H9 (cell line): ENCODE measurements at regions not wholly inside any gene's neighbourhood (a gene's known extent, or its start where the extent isn't known, plus 50 kb on each side); places are given as distances from the start of the nearest gene placed in this dataset.

Source experiments
- DNase-seq: peaks from one replicate; pipeline ENCODE4 v3.0.0-alpha.2; 2017
- H2AFZ ChIP-seq: one replicate; pipeline ENCODE4 v1.6.1; 2013; ENCODE audit warnings: mild to moderate bottlenecking, low read length, control low read depth, moderate library complexity
- H2AK5ac ChIP-seq: 2 replicates; pipeline ENCODE4 v1.6.1; 2013; ENCODE audit warnings: low read length, control low read depth, mixed read lengths; ENCODE audit not compliant: insufficient read length
- H2BK120ac ChIP-seq: one replicate; pipeline ENCODE4 v1.6.1; 2013; ENCODE audit warnings: low read depth, mild to moderate bottlenecking, low read length, control low read depth, inconsistent platforms; ENCODE audit not compliant: poor library complexity, severe bottlenecking
- H2BK12ac ChIP-seq: 2 replicates; pipeline ENCODE4 v1.6.1; 2013; ENCODE audit warnings: low read length, control low read depth, mixed read lengths, low read depth; ENCODE audit not compliant: insufficient read length
- H2BK15ac ChIP-seq: 2 replicates; pipeline ENCODE4 v1.6.1; 2013; ENCODE audit warnings: low read depth, low read length, control low read depth
- H2BK20ac ChIP-seq: one replicate; pipeline ENCODE4 v1.6.1; 2013; ENCODE audit warnings: low read depth, mild to moderate bottlenecking, low read length, control low read depth, inconsistent platforms; ENCODE audit not compliant: poor library complexity, severe bottlenecking
- H2BK5ac ChIP-seq: 2 replicates; pipeline ENCODE4 v1.6.1; 2013; ENCODE audit warnings: low read length, control low read depth, mixed read lengths; ENCODE audit not compliant: insufficient read length
- H3K14ac ChIP-seq: 2 replicates; pipeline ENCODE4 v1.6.1; 2013; ENCODE audit warnings: low read length, control low read depth; ENCODE audit not compliant: insufficient read depth
- H3K18ac ChIP-seq: 2 replicates; pipeline ENCODE4 v1.6.1; 2013; ENCODE audit warnings: low read depth, mild to moderate bottlenecking, mixed read lengths, low read length, control low read depth; ENCODE audit not compliant: insufficient read length
- H3K23ac ChIP-seq: 2 replicates; pipeline ENCODE4 v1.6.1; 2013; ENCODE audit warnings: low read length, control low read depth, mixed read lengths, low read depth; ENCODE audit not compliant: insufficient read length
- H3K23me2 ChIP-seq: 2 replicates; pipeline ENCODE4 v1.6.1; 2013; ENCODE audit warnings: low read depth, mild to moderate bottlenecking, mixed read lengths, low read length, control low read depth; ENCODE audit not compliant: insufficient read length, poor library complexity, severe bottlenecking
- H3K27ac ChIP-seq: 2 replicates; pipeline ENCODE4 v1.5.1; 2013; ENCODE audit warnings: low read length, control low read depth, mixed read lengths, low read depth; ENCODE audit not compliant: insufficient read length
- H3K27me3 ChIP-seq: 2 replicates; pipeline ENCODE4 v1.6.1; 2013; ENCODE audit warnings: low read length, control low read depth, inconsistent platforms; ENCODE audit not compliant: insufficient read depth
- H3K4ac ChIP-seq: 2 replicates; pipeline ENCODE4 v1.6.1; 2013; ENCODE audit warnings: low read depth, mild to moderate bottlenecking, control low read depth, inconsistent platforms, low read length, moderate library complexity
- H3K4me1 ChIP-seq: 2 replicates; pipeline ENCODE4 v1.6.1; 2013; ENCODE audit warnings: low read length, control low read depth, inconsistent platforms; ENCODE audit not compliant: insufficient read depth
- H3K4me2 ChIP-seq: 2 replicates; pipeline ENCODE4 v1.6.1; 2013; ENCODE audit warnings: low read length, control low read depth, mixed read lengths; ENCODE audit not compliant: insufficient read length, insufficient read depth
- H3K56ac ChIP-seq: 2 replicates; pipeline ENCODE4 v1.6.1; 2013; ENCODE audit warnings: low read depth, mild to moderate bottlenecking, mixed read lengths, low read length, control low read depth; ENCODE audit not compliant: insufficient read length
- H3K79me1 ChIP-seq: 2 replicates; pipeline ENCODE4 v1.6.1; 2013; ENCODE audit warnings: low read depth, mild to moderate bottlenecking, moderate library complexity, low read length, control low read depth, inconsistent platforms; ENCODE audit not compliant: insufficient read depth, poor library complexity, severe bottlenecking
- H3K79me2 ChIP-seq: 2 replicates; pipeline ENCODE4 v1.6.1; 2013; ENCODE audit warnings: low read length, control low read depth, inconsistent platforms; ENCODE audit not compliant: insufficient read depth
- H3K9ac ChIP-seq: 2 replicates; pipeline ENCODE4 v1.6.1; 2013; ENCODE audit warnings: low read length, control low read depth, mixed read lengths; ENCODE audit not compliant: insufficient read length; ENCODE audit errors: extremely low read depth
- H3K9me3 ChIP-seq: one replicate; pipeline ENCODE4 v1.6.1; 2013; ENCODE audit warnings: low read depth, low read length, inconsistent platforms; ENCODE audit not compliant: control insufficient read depth
- H3T11ph ChIP-seq: one replicate; pipeline ENCODE4 v1.6.1; 2013; ENCODE audit warnings: mild to moderate bottlenecking, low read length, control low read depth, inconsistent platforms
- H4K20me1 ChIP-seq: one replicate; pipeline ENCODE4 v1.6.1; 2013; ENCODE audit not compliant: control insufficient read depth, insufficient read length, insufficient read depth
- H4K5ac ChIP-seq: 2 replicates; pipeline ENCODE4 v1.6.1; 2013; ENCODE audit warnings: low read depth, mild to moderate bottlenecking, mixed read lengths, low read length, control low read depth; ENCODE audit not compliant: insufficient read length
- H4K8ac ChIP-seq: replicated peaks from 2 replicates; pipeline ENCODE4 v1.6.1; 2013; ENCODE audit warnings: low read length, control low read depth, mixed read lengths, low read depth; ENCODE audit not compliant: insufficient read length
- H4K91ac ChIP-seq: 2 replicates; pipeline ENCODE4 v1.6.1; 2013; ENCODE audit warnings: low read depth, mild to moderate bottlenecking, moderate library complexity, mixed read lengths, low read length, control low read depth; ENCODE audit not compliant: insufficient read length
- H3K27ac Mint-ChIP-seq, 3 experiments: 2 replicates in 2 of 3; 3 replicates in 1 of 3; pipeline ENCODE4 v1.8.0; 2020 to 2021; ENCODE audit warnings: mixed read lengths in 3 of 3, mild to moderate bottlenecking in 1 of 3, moderate library complexity in 1 of 3
- H3K27me3 Mint-ChIP-seq: 2 replicates; pipeline ENCODE4 v1.8.0; 2021; ENCODE audit warnings: low read depth, mild to moderate bottlenecking, moderate library complexity, mixed read lengths
- H3K36me3 Mint-ChIP-seq, 3 experiments: 2 replicates in 2 of 3; 3 replicates in 1 of 3; pipeline ENCODE4 v1.8.0; 2020 to 2021; ENCODE audit warnings: low read depth in 3 of 3, mixed read lengths in 3 of 3; ENCODE audit not compliant: insufficient read depth in 1 of 3
- H3K4me1 Mint-ChIP-seq, 2 experiments: 2 replicates each; pipeline ENCODE4 v1.8.0; 2020; ENCODE audit warnings: mixed read lengths in 2 of 2
- H3K4me3 Mint-ChIP-seq, 2 experiments: 2 replicates in 1 of 2; 3 replicates in 1 of 2; pipeline ENCODE4 v1.8.0; 2020 to 2021; ENCODE audit warnings: mild to moderate bottlenecking in 2 of 2, mixed read lengths in 2 of 2, moderate library complexity in 1 of 2
- H3K9me3 Mint-ChIP-seq, 2 experiments: 2 replicates in 1 of 2; 3 replicates in 1 of 2; pipeline ENCODE4 v1.8.0; 2020; ENCODE audit warnings: mild to moderate bottlenecking in 2 of 2, mixed read lengths in 2 of 2, moderate library complexity in 1 of 2
- CTCF ChIP-seq: fragments of 200-600 bp; sonication (generic); conservative IDR thresholded peaks from 3 replicates; pipeline ENCODE4 v1.8.0; 2021; ENCODE audit warnings: antibody characterized with exemption, mild to moderate bottlenecking
- WGBS: extraction: QIAGEN DNeasy Blood & Tissue Kit; methylation state at CpG from one replicate; pipeline ENCODE4 v1.1.7; 2013; ENCODE audit warnings: missing lambda C conversion rate, low lambda C conversion rate, mixed read lengths; ENCODE audit not compliant: insufficient read length; ENCODE audit errors: extremely low coverage; 5-methylcytosine and 5-hydroxymethylcytosine counted together

DNA sequence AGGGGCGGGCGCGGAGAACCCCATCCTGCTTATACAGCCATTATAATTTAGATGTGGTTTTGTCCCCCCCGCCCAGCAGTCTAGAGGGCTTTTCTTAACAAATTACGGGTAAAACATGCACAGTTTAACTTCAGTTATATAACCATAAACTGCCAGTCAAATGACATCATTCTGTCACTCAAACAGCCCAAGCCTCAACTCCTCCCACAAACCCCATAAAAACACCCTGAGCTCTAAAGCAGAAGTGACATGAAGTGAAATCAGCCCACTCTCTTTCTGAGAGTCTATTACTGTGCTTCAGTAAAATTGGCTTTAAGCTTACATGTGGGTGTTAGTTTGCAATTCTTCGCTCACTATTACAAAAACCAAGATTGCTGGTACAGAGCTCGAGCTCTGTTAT is 705.1 kb upstream of the GCFC2 start:
- peaks cover 0 to 2% of the 10 kb centered on the region in 2 experiments; a peak in 1 of 5 replicates for H3K9me3 Mint-ChIP-seq
- no peak overlapping the region for H3K4me3 Mint-ChIP-seq
- Histone ChIP-seq H3K23me2 (no peaks in the 10 kb centered on the region), H3K4ac (no peak overlapping the region), H3K27me3 (no peaks in the 10 kb centered on the region), H3K18ac (no peak overlapping the region), H4K20me1 (no peaks in the 10 kb centered on the region), H3K79me1 (no peaks in the 10 kb centered on the region), H3K56ac (no peak overlapping the region), H2BK20ac (no peak overlapping the region), H2BK120ac (no peak overlapping the region), H3K4me1 (no peaks in the 10 kb centered on the region; the same call in 1 of the 2 replicates), H3K79me2 (no peaks in the 10 kb centered on the region), H2BK12ac (no peak overlapping the region), H3K23ac (no peak overlapping the region), H2BK15ac (no peak overlapping the region), H2AK5ac (no peak overlapping the region), H3K27ac (no peak overlapping the region), H3K9me3 (no peaks in the 10 kb centered on the region), H4K5ac (no peak overlapping the region), H3K9ac (no peak overlapping the region), H3T11ph (no peak overlapping the region), H4K91ac (no peak overlapping the region), H2AFZ (no peak overlapping the region), H4K8ac (no peak overlapping the region), H2BK5ac (no peak overlapping the region), H3K4me2 (no peak overlapping the region), H3K14ac (no peak overlapping the region)
- H3K27me3 Mint-ChIP-seq, result no peaks in the 10 kb centered on the region
- no peaks in the 10 kb centered on the region; a peak in 1 of 7 replicates for H3K36me3 Mint-ChIP-seq
- TF ChIP-seq CTCF, result no peak
- peaks cover 4 to 11% of the 10 kb centered on the region in 2 experiments for H3K4me1 Mint-ChIP-seq
- no peak overlapping the region for H3K27ac Mint-ChIP-seq
- no CpG with 5 or more reads among the region's 7 CpGs for WGBS
- no peak for DNase-seq
